GM18867 (cell line): ENCODE measurements at regions not wholly inside any gene's neighbourhood (a gene's known extent, or its start where the extent isn't known, plus 50 kb on each side); places are given as distances from the start of the nearest gene placed in this dataset.

ENCODE experiments used
- ATAC-seq: cut with Tn5 transposase; IDR thresholded peaks from one replicate; pipeline ENCODE4 v1.9.1; 2021; ENCODE audit warnings: mild to moderate bottlenecking, moderate library complexity; ENCODE audit not compliant: unreplicated experiment

GRCh38 chr15:93887151-93887550 is 344.2 kb upstream of the MCTP2 start:
- ATAC-seq = no peak

DNA sequence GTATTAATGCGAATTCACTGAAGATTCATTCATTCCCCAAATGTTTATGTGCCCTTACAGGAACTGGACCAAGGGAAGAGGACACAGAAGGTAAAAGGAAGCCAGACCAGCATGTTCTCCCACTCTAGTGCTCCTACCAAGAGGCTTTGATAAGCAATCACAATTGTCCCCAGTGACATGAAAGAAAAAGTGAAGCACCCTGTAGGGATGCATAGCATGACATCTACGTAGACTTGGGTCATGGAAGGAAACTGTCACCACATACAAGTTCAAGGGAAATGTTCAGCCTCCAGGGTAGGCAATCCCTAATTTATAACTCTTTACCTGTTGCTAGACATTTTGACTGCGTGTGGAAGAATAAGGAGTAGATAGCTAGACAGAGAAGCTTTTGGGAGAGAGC is 348.6 kb upstream of the MCTP2 start:
- ATAC-seq = no peak

DNA sequence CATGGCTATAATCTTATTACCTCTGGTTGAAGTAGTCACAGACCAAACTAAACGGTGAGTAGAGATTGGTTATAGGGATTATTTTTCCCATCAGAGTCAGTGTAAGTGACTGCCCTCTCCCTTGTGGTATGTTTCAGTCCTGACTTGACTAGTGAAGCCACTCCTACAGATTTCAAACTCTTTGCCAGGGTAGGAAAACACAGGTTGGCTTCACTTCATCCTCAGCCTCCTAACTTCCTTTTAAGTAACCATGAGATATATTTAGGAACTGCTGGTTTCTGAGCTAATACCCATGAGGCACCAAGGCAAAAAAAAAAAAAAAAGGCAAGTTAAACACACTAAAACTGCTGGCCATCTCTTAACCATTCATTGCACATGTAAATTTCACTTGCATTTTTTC is 349.2 kb upstream of the MCTP2 start:
- no peak for ATAC-seq

- ATAC-seq = no peak
These were observed 350.1 kb upstream of the MCTP2 start for GRCh38 chr15:93881310-93881709.

DNA sequence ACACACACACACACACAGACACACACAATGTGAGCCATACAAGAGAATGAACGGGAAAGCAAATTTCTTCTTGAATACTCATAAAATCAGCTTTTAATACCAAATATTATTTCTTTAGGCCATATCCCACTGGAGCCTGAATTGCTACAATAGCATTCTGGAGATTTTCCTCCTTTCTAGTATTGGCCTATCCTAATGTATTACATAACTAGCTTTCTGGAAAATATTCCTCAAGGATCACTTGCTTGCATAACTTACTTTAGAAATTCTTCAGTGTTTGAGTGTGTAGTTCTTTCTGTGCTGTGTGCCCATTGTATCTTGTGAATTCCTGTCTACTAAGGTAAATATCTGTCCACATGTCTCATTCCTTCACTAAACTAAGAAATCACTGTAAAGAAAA is 351.0 kb upstream of the MCTP2 start:
- no peak for ATAC-seq

- no peak for ATAC-seq
These were observed 360.8 kb upstream of the MCTP2 start for GRCh38 chr15:93870583-93870982.

DNA sequence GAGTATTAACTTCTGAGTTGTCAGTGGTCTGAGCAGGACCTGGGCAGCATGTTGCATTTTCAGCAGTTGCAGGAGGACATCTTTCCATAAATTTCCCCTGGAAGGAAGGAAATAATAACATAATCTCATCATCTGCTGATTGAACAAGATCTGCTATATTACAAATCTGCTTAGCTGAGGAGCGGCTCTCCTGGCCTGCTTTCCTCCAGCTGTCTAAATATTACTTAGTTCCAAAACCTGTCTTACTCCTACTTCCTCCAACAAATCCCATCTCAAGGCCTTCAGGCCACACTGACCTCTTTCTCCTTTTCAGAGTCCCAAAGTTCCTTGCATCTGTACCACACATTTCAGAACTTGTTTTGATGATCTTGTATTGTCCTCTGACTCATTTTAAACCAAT is 364.4 kb upstream of the MCTP2 start:
- no peak for ATAC-seq

DNA sequence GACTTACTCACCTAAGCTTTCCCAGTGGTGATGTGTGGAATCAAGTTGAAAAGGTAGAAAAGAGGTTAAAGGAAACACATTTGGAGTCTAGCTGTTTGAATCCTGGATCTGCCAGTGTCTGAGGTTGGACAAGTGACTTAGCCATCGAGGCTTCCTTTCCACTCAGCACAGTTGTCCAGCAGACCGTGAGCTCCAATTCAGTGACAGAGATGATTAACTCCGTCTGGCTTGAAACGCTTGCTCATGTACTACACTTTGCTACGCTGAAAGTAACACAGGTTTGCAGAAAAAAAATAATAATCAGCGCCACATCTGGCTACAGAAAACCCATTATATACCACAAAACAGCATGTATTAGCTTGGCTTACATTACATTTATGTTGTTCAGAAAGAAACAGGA is 364.9 kb upstream of the MCTP2 start:
- ATAC-seq = no peak

- no peak for ATAC-seq
These were observed 365.8 kb upstream of the MCTP2 start for GRCh38 chr15:93865586-93865985.

DNA sequence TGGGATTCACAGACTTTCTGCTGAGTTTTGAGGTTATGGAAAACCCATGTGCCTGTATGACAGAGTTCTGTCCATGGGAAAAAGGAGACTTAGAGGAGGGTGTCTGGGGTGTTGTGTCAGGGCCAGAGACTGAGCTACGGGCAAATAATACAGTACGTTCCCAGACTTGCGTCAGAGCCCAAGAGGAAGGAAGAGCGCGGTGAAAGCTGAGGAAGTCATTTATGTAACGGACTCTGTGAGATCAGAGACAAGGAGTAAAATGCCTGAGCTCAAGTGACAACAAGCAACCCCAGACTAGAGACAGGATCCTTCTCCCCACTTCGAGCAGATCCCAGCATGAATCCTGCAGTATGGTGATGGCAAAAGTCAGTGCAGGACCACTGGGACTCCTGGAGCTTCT is 368.6 kb upstream of the MCTP2 start:
- ATAC-seq = no peak

GRCh38 chr15:93861956-93862741 is 369.2 kb upstream of the MCTP2 start:
- no peak for ATAC-seq

DNA sequence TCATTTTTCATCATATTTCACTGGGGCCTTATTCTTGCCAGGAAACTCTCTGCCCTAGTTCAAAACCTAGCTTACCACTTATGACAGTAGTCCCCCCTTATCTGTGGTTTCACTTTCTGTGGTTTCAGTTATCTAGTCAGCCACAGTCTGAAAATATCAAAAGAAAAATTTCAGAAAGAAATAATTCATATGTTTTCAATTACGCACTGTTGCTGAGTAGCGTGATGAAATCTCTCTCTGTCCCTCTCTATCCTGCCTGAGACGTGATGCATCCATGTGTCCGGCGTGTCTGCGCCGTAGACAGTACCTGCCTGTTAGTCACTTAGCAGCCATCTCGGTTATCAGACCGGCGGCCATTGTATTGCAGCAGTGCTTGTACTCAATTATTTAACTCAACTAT is 369.9 kb upstream of the MCTP2 start:
- ATAC-seq = peak; percentile 90

DNA sequence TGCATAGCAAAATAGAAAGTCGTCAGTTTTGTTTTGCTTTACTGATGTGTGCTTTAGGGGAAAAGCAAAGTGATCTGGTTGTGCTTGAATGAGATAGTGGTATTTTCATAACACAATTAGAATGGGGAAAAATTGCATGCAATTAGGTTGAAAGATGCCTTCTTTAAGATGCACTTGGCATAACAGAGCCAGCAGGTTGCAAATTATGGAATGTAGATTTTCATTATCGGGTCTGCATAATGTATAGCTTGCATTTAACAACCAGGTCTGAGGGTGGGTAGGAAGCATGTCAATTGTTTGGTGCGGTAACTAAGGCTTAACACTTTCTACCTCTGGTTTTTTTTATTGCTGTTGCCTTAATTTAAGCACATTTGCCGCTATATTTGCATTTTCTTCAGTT is 370.7 kb upstream of the MCTP2 start:
- no peak for ATAC-seq

DNA sequence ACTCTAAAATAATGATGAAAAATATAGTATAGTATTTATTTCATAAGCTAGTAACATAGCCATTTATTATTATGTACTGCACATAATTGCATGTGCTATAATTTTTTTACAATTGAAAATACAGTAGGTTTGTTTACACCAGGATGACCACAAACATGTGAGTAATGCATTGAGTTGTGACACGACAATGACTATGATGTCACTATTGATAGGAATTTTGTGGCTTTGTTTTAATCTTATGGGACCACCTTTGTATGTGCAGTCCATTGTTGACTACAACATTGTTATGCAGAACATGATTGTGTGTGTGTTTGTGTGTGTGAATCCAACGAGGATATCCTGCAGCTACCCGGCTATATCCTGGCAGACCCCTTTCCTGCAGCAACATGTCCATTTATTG is 372.2 kb upstream of the MCTP2 start:
- ATAC-seq = no peak

GRCh38 chr15:93855181-93855826 is 376.1 kb upstream of the MCTP2 start:
- ATAC-seq = no peak

DNA sequence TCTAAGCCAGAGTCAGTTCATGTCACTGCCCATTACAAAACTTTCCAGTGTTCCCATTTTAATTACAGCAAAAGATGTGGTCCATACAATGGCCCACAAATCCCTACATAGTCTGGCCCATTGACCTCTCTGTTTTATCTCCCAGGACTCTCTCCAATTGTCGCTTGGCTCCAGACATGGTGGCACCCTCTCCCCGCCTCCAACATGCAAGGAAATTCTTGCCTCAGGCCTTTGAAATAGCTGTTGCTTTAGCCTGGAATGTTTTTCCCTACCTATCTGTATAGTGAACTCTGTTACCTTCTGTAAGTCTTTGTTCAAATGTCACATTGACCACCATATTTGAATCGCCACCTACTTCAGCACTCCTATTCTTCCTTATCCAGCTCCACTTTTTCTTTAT is 377.3 kb upstream of the MCTP2 start:
- ATAC-seq = no peak

DNA sequence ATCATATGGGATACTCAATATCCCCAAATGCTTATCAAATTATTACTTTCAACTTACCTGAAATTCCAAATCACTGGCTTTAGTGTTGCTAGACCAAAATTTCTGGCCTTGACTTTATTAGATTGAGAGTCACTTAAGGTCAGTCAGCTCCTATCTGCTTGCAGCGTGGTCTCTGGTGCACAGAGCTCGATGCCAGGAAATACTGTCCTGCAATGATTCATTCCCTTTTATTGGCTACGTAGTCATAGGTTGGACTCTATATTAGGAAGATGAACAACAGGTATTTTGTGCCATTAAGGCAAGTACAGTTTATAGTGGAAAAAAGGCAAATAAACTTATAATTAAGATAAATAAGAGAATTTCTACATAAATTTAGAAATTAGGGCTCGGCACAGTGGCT is 378.6 kb upstream of the MCTP2 start:
- ATAC-seq = no peak

GRCh38 chr15:93848490-93848889 is 382.9 kb upstream of the MCTP2 start:
- no peak for ATAC-seq

- ATAC-seq = no peak
These were observed 383.3 kb upstream of the MCTP2 start for GRCh38 chr15:93848076-93848475.

- ATAC-seq = no peak
These were observed 385.2 kb upstream of the MCTP2 start for GRCh38 chr15:93846148-93846547.

- ATAC-seq = no peak
These were observed 393.9 kb upstream of the MCTP2 start for GRCh38 chr15:93837450-93837849.

DNA sequence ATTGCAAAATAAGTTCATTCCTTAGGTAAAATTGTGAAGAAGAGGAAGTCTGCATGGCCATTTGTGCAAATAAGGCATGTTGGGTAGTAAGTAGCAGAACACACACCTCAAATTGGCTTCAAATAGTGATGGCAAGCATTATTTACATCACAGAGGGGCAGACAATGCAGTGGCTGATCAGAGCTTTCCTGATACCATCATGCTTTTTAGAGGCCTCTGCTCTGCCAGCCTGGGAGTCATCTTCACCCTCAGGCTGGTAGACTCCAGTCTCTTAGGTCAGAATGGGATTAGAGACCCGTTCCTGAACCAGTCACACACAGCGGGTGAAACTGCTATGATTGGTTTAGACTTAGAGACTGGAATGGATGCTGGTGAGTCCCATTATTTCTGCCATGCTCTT is 396.0 kb upstream of the MCTP2 start:
- ATAC-seq = no peak

- no peak for ATAC-seq
These were observed 399.7 kb upstream of the MCTP2 start for GRCh38 chr15:93831641-93832040.
